C4-2B (cell line): ENCODE measurements at regions not wholly inside any gene's neighbourhood (a gene's known extent, or its start where the extent isn't known, plus 50 kb on each side); places are given as distances from the start of the nearest gene placed in this dataset.

Experiments used
- CTCF ChIP-seq: fragments of 450-650 bp; conservative IDR thresholded peaks from 2 replicates; pipeline ENCODE4 v1.5.1; 2017; ENCODE audit warnings: mild to moderate bottlenecking
- ZFX ChIP-seq: fragments of 450-650 bp; IDR thresholded peaks from 2 replicates; pipeline ENCODE4 v1.6.1; 2017

- no peak for TF ChIP-seq CTCF
- TF ChIP-seq ZFX, result no peak
Measured at GRCh38 chr3:65101450-65101849, 413.6 kb upstream of the ADAMTS9 start.
